ENCODE measurements at regions not wholly inside any gene's neighbourhood (a gene's known extent, or its start where the extent isn't known, plus 50 kb on each side); places are given as distances from the start of the nearest gene placed in this dataset.
A peak's percentile ranks its signal among the peaks of the same experiment; 100 is the strongest.

DNA sequence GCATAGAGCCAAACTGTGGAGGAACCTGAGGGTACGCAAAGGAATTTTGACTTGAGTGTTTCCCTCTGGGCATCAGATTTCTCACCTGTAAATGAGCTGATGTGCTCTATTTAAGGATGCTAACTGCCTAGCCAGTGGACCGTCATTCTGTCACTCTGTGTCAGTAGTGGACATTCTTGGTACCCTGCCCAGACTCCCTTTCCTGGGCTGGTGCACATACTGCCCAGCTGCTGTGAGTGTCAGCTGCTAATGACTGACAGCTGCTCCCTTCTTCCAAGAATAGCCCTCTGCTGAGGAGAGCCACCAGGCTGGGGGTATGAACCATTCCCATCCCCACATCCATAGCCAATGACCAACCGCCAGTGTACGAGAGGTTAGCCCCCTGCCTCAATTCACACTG lies 193.1 kb upstream of the DAB1 start:
- Histone ChIP-seq H3K27me3 (ENCODE audit: control insufficient read depth in 2 of 2, insufficient read depth in 2 of 2, low read length in 2 of 2) (no peaks in the 10 kb centered on the region), H4K20me1 (ENCODE audit: insufficient read depth, low read length) (no peaks in the 10 kb centered on the region), H3K9me3 (replicated peaks in 1 of 2; ENCODE audit: control insufficient read depth in 1 of 2, insufficient read depth in 1 of 2, low read length in 2 of 2) (no peaks in the 10 kb centered on the region), H3K79me2 (ENCODE audit: insufficient read depth, low read length) (no peaks in the 10 kb centered on the region), H2AFZ (ENCODE audit: insufficient read depth, low read depth, low read length, poor library complexity, severe bottlenecking) (no peak overlapping the region), H3K4me1 (ENCODE audit: control insufficient read depth in 1 of 2, insufficient read depth in 2 of 2, low read length in 2 of 2) (no peaks in the 10 kb centered on the region), H3K27ac (ENCODE audit: low read depth in 1 of 2, low read length in 2 of 2) (no peak overlapping the region), H3K4me3 (replicated peaks in 1 of 3; ENCODE audit: low read depth in 2 of 3, low read length in 3 of 3) (no peak overlapping the region), H3K4me2 (replicated peaks; ENCODE audit: extremely low read depth, low read length, poor library complexity, severe bottlenecking) (no peak overlapping the region), H3K9ac (ENCODE audit: insufficient read depth, low read length, poor library complexity, severe bottlenecking) (no peak overlapping the region), H3K36me3 (replicated peaks in 1 of 2; ENCODE audit: control insufficient read depth in 1 of 2, insufficient read depth in 2 of 2, low read length in 2 of 2) (no peaks in the 10 kb centered on the region)
- intact Hi-C loops (cut with micrococcal nuclease) = no loop called here
- H3K36me3 Mint-ChIP-seq = no peaks in the 10 kb centered on the region
- H3K4me1 Mint-ChIP-seq = peaks cover 2% of the 10 kb centered on the region
- no peak for DNase-seq
- no peak for TF ChIP-seq CTCF (IDR thresholded peaks at IDR 0.05)
- H3K27ac Mint-ChIP-seq = no peak overlapping the region
- no peak overlapping the region for H3K4me3 Mint-ChIP-seq
- H3K9me3 Mint-ChIP-seq = peaks cover 0 to 7% (median 0%) of the 10 kb centered on the region in 7 donors
- WGBS (ENCODE audit: insufficient coverage) = 94% methylated on average over 3 of the region's 4 CpGs
- peaks cover 0 to 3% (median 0%) of the 10 kb centered on the region in 3 donors for H3K27me3 Mint-ChIP-seq (ENCODE audit: low read depth in 3 of 3)

DNA sequence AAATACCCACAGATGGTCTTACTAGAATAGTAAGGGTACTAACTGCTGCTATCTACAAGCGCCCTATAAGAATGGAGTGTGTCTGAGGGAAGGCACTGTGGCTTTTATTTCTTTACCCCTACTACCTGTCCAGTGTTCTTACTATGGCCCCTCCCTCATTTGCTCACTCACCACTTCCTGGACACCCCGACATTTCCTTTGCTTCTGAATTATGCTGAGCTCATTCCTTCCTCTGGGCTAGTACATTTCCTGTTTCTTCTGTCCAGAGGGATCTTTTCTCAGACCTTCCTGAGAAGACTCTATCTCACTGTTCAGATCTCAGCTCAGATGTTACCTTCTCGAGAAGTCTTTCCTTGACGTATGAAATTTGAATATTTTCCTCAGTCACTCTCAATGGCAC lies 192.1 kb upstream of the DAB1 start:
- no peak for DNase-seq
- no peaks in the 10 kb centered on the region for H3K4me1 ChIP-seq (ENCODE audit: control insufficient read depth in 1 of 2, insufficient read depth in 2 of 2, low read length in 2 of 2)
- intact Hi-C loops (cut with micrococcal nuclease) = no loop called here
- H3K27me3 ChIP-seq (ENCODE audit: control insufficient read depth in 2 of 2, insufficient read depth in 2 of 2, low read length in 2 of 2) = no peaks in the 10 kb centered on the region
- no peak overlapping the region for H3K4me3 ChIP-seq (replicated peaks in 1 of 3; ENCODE audit: low read depth in 2 of 3, low read length in 3 of 3)
- Mint-ChIP-seq H3K27me3 (ENCODE audit: low read depth in 3 of 3) (peaks cover 0 to 3% (median 2%) of the 10 kb centered on the region in 3 donors), H3K36me3 (no peaks in the 10 kb centered on the region), H3K9me3 (peaks cover 0 to 7% (median 0%) of the 10 kb centered on the region in 7 donors), H3K4me3 (no peak overlapping the region), H3K27ac (peak overlapping the region in 1 of 7 donors; percentile 72), H3K4me1 (peaks cover 2% of the 10 kb centered on the region)
- H3K36me3 ChIP-seq (replicated peaks in 1 of 2; ENCODE audit: control insufficient read depth in 1 of 2, insufficient read depth in 2 of 2, low read length in 2 of 2) = no peaks in the 10 kb centered on the region
- no peaks in the 10 kb centered on the region for H3K79me2 ChIP-seq (ENCODE audit: insufficient read depth, low read length)
- 0% methylated on average over 1 of the region's 4 CpGs for WGBS (ENCODE audit: insufficient coverage)
- H2AFZ ChIP-seq (ENCODE audit: insufficient read depth, low read depth, low read length, poor library complexity, severe bottlenecking) = no peak overlapping the region
- TF ChIP-seq CTCF (IDR thresholded peaks at IDR 0.05) = no peak
- no peak overlapping the region for H3K27ac ChIP-seq (ENCODE audit: low read depth in 1 of 2, low read length in 2 of 2)
- H3K4me2 ChIP-seq (replicated peaks; ENCODE audit: extremely low read depth, low read length, poor library complexity, severe bottlenecking) = no peak overlapping the region
- no peaks in the 10 kb centered on the region for H3K9me3 ChIP-seq (replicated peaks in 1 of 2; ENCODE audit: control insufficient read depth in 1 of 2, insufficient read depth in 1 of 2, low read length in 2 of 2)
- no peaks in the 10 kb centered on the region for H4K20me1 ChIP-seq (ENCODE audit: insufficient read depth, low read length)
- no peak overlapping the region for H3K9ac ChIP-seq (ENCODE audit: insufficient read depth, low read length, poor library complexity, severe bottlenecking)
